ENCODE measurements at regions not wholly inside any gene's neighbourhood (a gene's known extent, or its start where the extent isn't known, plus 50 kb on each side); places are given as distances from the start of the nearest gene placed in this dataset.

- TF ChIP-seq CTCF (IDR thresholded peaks at IDR 0.05): no peak
- TF ChIP-seq POLR2A (IDR thresholded peaks at IDR 0.05): no peak
These were observed 201.4 kb upstream of the FOXN2 start for GRCh38 chr2:48112911-48113680.
